ENCODE measurements at regions not wholly inside any gene's neighbourhood (a gene's known extent, or its start where the extent isn't known, plus 50 kb on each side); places are given as distances from the start of the nearest gene placed in this dataset.

GRCh38 chr19:30691819-30692166 lies 319.6 kb downstream of the ZNF536 start:
- no peak for DNase-seq (ENCODE audit: low read depth)
- no peak for TF ChIP-seq CTCF (conservative IDR thresholded peaks at IDR 0.05; ENCODE audit: low read depth, low read length)
- H3K4me3 ChIP-seq (ENCODE audit: low read length), result no peak overlapping the region

- no peak overlapping the region for H3K4me3 ChIP-seq (ENCODE audit: low read length)
- no peak for TF ChIP-seq CTCF (conservative IDR thresholded peaks at IDR 0.05; ENCODE audit: low read depth, low read length)
- DNase-seq (ENCODE audit: low read depth), result no peak
These were observed 319.0 kb downstream of the ZNF536 start for GRCh38 chr19:30690935-30691818.

- DNase-seq (ENCODE audit: low read depth), result no peak
- TF ChIP-seq CTCF (conservative IDR thresholded peaks at IDR 0.05; ENCODE audit: low read depth, low read length), result no peak
- H3K4me3 ChIP-seq (ENCODE audit: low read length), result no peak overlapping the region
These were observed 318.3 kb downstream of the ZNF536 start for GRCh38 chr19:30690525-30690924.

GRCh38 chr19:30689474-30689873 lies 317.3 kb downstream of the ZNF536 start:
- no peak overlapping the region for H3K4me3 ChIP-seq (ENCODE audit: low read length)
- no peak for TF ChIP-seq CTCF (conservative IDR thresholded peaks at IDR 0.05; ENCODE audit: low read depth, low read length)
- no peak for DNase-seq (ENCODE audit: low read depth)

- no peak for TF ChIP-seq CTCF (conservative IDR thresholded peaks at IDR 0.05; ENCODE audit: low read depth, low read length)
- H3K4me3 ChIP-seq (ENCODE audit: low read length), result no peak overlapping the region
- DNase-seq (ENCODE audit: low read depth), result no peak
These were observed 316.5 kb downstream of the ZNF536 start for GRCh38 chr19:30688696-30689095.

GRCh38 chr19:30686826-30687566 lies 314.8 kb downstream of the ZNF536 start:
- no peak for TF ChIP-seq CTCF (conservative IDR thresholded peaks at IDR 0.05; ENCODE audit: low read depth, low read length)
- no peak for DNase-seq (ENCODE audit: low read depth)
- H3K4me3 ChIP-seq (ENCODE audit: low read length), result no peak overlapping the region
